ENCODE measurements at regions not wholly inside any gene's neighbourhood (a gene's known extent, or its start where the extent isn't known, plus 50 kb on each side); places are given as distances from the start of the nearest gene placed in this dataset.
"Not testable (repeated sequence)": the region's sequence is repeated elsewhere in the genome, so short reads cannot be mapped to it uniquely, and the experiment has no call there.

DNA sequence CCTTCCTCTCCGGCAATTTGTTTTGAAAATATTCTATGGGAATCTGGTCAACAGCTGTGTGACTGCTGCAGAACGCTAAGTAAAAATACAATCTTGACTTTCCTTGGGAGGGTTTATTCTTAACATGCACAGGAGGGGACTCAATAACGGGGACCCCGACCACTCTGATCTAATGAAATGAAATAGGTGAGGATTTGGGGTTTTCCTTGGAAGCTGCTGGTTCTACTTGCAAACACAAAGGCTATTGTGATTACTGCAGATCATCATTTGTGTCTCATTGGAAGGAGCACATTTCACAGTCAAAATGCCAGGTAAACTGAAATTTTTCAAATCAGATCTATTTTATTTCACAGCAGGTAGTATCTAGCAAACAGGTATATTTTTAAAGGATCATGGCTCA, 366.1 kb downstream of the SHANK2 start:
- no peak for DNase-seq
- TF ChIP-seq GATA1 (IDR thresholded peaks at IDR 0.05; ENCODE audit: low read depth, low read length) (no peak), POLR2A (IDR thresholded peaks at IDR 0.05; ENCODE audit: low read length) (no peak)

DNA sequence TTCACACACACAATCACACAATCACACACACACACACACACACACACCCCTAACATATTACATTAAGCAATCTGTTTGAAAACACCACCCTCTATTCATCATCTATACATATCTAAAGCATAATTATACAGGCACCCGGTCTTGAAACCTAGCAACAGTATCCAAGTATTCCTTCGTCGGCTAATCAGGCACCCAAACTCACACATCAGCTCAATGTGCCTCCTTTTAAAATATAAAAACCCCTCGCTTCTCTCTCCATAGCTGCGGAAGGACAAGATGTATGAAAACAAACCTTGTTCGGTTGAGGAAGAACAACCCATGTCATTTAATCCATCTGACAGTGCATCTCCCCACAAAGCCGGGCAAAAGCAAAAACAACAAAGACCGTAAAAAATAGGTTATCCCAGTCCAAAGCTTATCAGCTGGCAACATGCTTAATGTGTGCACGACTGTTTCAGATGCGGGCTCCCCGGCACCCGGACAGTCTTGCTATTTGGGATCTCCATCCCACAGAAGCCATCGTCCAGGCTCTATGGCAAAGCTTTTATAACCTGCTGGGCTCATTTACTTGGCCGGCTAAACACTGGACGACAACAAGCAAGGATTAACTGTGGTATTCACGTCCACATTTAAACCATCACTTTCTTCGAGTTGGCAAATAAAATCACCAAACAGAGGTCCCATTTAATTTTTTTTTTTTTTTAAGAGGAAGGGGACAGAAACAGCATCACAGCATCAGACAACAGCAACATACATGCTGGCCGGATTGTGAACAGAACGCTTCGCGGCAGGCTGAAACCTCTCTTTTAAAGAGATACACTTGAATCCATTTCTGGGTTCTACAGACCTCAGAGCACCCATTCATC, 365.5 kb downstream of the SHANK2 start:
- TF ChIP-seq GATA1 (IDR thresholded peaks at IDR 0.05; ENCODE audit: low read depth, low read length), result no peak
- no peak for TF ChIP-seq POLR2A (IDR thresholded peaks at IDR 0.05; ENCODE audit: low read length)
- no peak for DNase-seq

GRCh38 chr11:70887542-70887827, 364.9 kb downstream of the SHANK2 start:
- TF ChIP-seq GATA1 (IDR thresholded peaks at IDR 0.05; ENCODE audit: low read depth, low read length) (no peak), POLR2A (IDR thresholded peaks at IDR 0.05; ENCODE audit: low read length) (no peak)
- DNase-seq, result no peak

- DNase-seq, result no peak
- TF ChIP-seq POLR2A (IDR thresholded peaks at IDR 0.05; ENCODE audit: low read length) (no peak), GATA1 (IDR thresholded peaks at IDR 0.05; ENCODE audit: low read depth, low read length) (no peak)
Measured at GRCh38 chr11:70888061-70888460, 364.3 kb downstream of the SHANK2 start.

DNA sequence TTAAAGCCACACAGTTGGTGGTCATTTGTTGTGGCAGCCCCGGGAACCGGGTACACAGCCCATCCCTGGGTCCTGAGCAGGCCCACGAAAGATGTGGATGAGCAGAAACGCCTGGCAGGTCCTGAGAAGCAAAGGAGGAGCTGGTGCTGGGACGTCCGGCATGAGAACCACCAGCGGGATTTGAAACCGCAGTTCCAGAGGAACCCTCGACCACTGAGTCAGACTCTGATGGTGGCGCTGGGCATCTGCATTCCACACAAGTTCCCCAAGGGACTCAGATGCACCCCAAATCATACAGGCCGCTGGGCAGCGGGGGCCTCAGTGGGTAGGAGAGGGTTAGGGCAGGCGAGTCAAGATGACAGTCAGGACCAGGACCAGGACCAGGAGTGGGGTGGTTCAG, 363.0 kb downstream of the SHANK2 start:
- no peak for DNase-seq
- no peak for TF ChIP-seq GATA1 (IDR thresholded peaks at IDR 0.05; ENCODE audit: low read depth, low read length)
- TF ChIP-seq POLR2A (IDR thresholded peaks at IDR 0.05; ENCODE audit: low read length), result no peak

DNA sequence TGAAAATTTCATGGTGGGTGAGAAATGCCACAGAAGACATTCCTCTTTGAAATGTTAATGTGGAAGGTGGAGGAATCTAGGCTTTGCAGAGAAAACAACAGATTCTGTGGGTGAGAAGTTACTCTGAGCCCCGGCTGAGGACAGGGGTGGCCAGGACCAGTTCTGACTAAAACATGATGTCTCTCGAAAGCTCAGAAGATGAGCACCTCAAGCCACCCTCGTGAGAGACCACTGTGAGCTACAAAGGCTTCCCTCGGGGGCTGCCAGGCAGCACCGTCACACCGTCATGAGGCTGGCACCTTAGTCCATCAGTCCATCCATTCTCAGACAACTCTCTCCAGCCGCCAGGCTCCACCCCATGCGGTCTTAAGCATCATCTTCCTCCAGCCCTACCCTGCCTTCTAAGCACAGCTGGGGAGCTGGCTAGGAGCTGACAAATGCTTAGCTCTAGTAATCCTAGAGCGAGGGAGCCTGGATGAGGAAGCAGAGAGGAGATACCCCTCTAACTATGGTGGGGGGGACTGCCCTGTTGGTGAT, 360.5 kb downstream of the SHANK2 start:
- DNase-seq, result no peak
- TF ChIP-seq POLR2A (IDR thresholded peaks at IDR 0.05; ENCODE audit: low read length) (no peak), GATA1 (IDR thresholded peaks at IDR 0.05; ENCODE audit: low read depth, low read length) (no peak)

GRCh38 chr11:70892889-70893288, 359.5 kb downstream of the SHANK2 start:
- TF ChIP-seq GATA1 (IDR thresholded peaks at IDR 0.05; ENCODE audit: low read depth, low read length), result no peak
- TF ChIP-seq POLR2A (IDR thresholded peaks at IDR 0.05; ENCODE audit: low read length), result no peak

DNA sequence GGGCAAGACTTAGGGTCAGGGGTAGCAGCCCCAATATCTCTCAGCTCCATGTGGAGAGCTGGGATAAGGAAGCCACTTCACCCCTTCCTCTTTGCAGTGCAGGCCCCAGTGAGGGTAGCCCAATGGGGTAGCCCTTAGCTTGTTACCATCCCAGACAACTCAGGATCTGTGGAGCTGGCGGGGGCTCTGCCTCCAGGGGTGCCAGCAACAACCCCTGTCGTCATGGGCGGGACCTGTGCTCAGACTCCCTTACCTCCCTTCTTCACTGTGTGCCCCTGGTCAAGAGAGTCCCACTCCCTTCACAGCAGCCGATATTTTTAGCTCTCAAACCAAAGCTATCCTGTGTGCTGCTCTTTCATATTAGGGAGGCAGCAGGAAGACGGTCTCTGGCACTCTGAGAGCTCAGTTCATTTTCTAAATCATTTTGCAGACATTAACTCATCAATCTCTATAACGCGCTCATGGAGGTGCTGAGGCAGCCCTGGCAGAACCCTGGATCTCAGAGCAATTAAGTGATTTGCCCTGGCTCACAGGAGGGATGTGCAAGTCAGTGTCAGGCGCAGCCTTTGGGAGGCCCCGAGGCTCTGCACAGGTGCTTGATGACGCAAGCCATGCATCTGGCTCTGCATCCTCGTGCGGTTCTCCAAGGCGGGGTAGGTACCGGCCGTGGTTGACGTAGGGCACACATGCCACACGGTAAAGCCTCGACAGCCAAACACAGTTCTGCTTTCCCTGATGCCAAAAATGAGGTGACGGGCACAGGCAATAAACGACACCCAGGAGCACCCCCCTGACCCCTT, 357.6 kb downstream of the SHANK2 start:
- no peak for DNase-seq
- TF ChIP-seq GATA1 (IDR thresholded peaks at IDR 0.05; ENCODE audit: low read depth, low read length) (no peak), POLR2A (IDR thresholded peaks at IDR 0.05; ENCODE audit: low read length) (no peak)

More at GRCh38 chr11:70892889-70893288, 359.5 kb downstream of the SHANK2 start:
- no peak for DNase-seq

GRCh38 chr11:70895366-70895670, 357.1 kb downstream of the SHANK2 start:
- TF ChIP-seq POLR2A (IDR thresholded peaks at IDR 0.05; ENCODE audit: low read length) (no peak), GATA1 (IDR thresholded peaks at IDR 0.05; ENCODE audit: low read depth, low read length) (no peak)
- no peak for DNase-seq

GRCh38 chr11:70897429-70897828, 354.9 kb downstream of the SHANK2 start:
- no peak for TF ChIP-seq POLR2A (IDR thresholded peaks at IDR 0.05; ENCODE audit: low read length)
- no peak for TF ChIP-seq GATA1 (IDR thresholded peaks at IDR 0.05; ENCODE audit: low read depth, low read length)

GRCh38 chr11:70899616-70900015, 352.8 kb downstream of the SHANK2 start:
- no peak for DNase-seq
- TF ChIP-seq GATA1 (IDR thresholded peaks at IDR 0.05; ENCODE audit: low read depth, low read length), result no peak
- TF ChIP-seq POLR2A (IDR thresholded peaks at IDR 0.05; ENCODE audit: low read length), result no peak

More at GRCh38 chr11:70897429-70897828, 354.9 kb downstream of the SHANK2 start:
- DNase-seq, result no peak

GRCh38 chr11:70900540-70900939, 351.8 kb downstream of the SHANK2 start:
- DNase-seq, result no peak
- TF ChIP-seq GATA1 (IDR thresholded peaks at IDR 0.05; ENCODE audit: low read depth, low read length), result no peak
- TF ChIP-seq POLR2A (IDR thresholded peaks at IDR 0.05; ENCODE audit: low read length), result no peak

GRCh38 chr11:70901951-70902521, 350.3 kb downstream of the SHANK2 start:
- DNase-seq, result no peak
- TF ChIP-seq GATA1 (IDR thresholded peaks at IDR 0.05; ENCODE audit: low read depth, low read length) (no peak), POLR2A (IDR thresholded peaks at IDR 0.05; ENCODE audit: low read length) (no peak)

DNA sequence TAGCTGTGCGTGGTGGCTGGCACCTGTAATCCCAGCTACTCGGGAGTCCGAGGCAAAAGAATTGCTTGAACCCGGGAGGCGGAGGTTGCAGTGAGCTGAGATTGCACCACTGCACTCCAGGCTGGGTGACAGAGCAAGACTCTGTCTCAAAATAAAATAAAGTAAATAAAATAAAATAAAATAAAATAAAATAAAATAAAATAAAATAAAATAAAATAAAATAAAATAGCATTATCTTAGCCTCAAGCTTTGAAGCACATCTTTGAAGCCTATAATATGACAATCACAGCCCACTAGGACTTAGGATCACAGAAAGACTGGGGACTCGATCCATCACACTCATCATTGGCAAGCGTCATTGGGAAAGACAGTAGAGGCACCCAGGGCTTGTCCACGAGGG, 349.1 kb downstream of the SHANK2 start:
- DNase-seq, result not testable (repeated sequence)

Measured in erythroblast (primary cell).